Neural cell (in vitro differentiated cells): ENCODE measurements at regions not wholly inside any gene's neighbourhood (a gene's known extent, or its start where the extent isn't known, plus 50 kb on each side); places are given as distances from the start of the nearest gene placed in this dataset.

Source experiments
- H2AFZ ChIP-seq: fragments of 200-600, 300-800 bp; sonication (generic), shearing (Covaris generic); 2 replicates; pipeline ENCODE4 v1.6.0; 2014; ENCODE audit warnings: low read depth, mild to moderate bottlenecking, antibody characterized with exemption, low read length, moderate library complexity
- H3F3A ChIP-seq: fragments of 200-600 bp; shearing (Covaris generic); 2 replicates; pipeline ENCODE4 v1.6.1; 2016; ENCODE audit warnings: mild to moderate bottlenecking, moderate library complexity, mixed read lengths, antibody characterized with exemption, low read length; ENCODE audit not compliant: insufficient read depth, poor library complexity, severe bottlenecking
- H3K27ac ChIP-seq: fragments of 200-600, 300-800 bp; sonication (generic), shearing (Covaris generic); 2 replicates; pipeline ENCODE4 v1.5.1; 2014; ENCODE audit warnings: mild to moderate bottlenecking, low read length, moderate library complexity
- H3K27me3 ChIP-seq: fragments of 300-800, 200-600 bp; sonication (generic), shearing (Covaris generic); 2 replicates; pipeline ENCODE4 v1.6.0; 2014; ENCODE audit warnings: mild to moderate bottlenecking, low read depth, low read length, moderate library complexity; ENCODE audit not compliant: insufficient read depth
- H3K36me3 ChIP-seq: fragments of 300-800, 200-600 bp; sonication (generic), shearing (Covaris generic); 2 replicates; pipeline ENCODE4 v1.5.1; 2014; ENCODE audit warnings: mild to moderate bottlenecking, antibody characterized with exemption, low read length, moderate library complexity; ENCODE audit not compliant: insufficient read depth
- H3K4me2 ChIP-seq: fragments of 300-800, 200-600 bp; sonication (generic), shearing (Covaris generic); 2 replicates; pipeline ENCODE4 v1.6.0; 2014; ENCODE audit warnings: mild to moderate bottlenecking, low read length
- H3K4me3 ChIP-seq: fragments of 300-800, 200-600 bp; sonication (generic), shearing (Covaris generic); 2 replicates; pipeline ENCODE4 v1.5.1; 2014; ENCODE audit warnings: mild to moderate bottlenecking, low read length, moderate library complexity
- H3K79me2 ChIP-seq: fragments of 200-600 bp; shearing (Covaris generic); replicated peaks from 2 replicates; pipeline ENCODE4 v1.6.0; 2014; ENCODE audit warnings: mild to moderate bottlenecking, low read length, moderate library complexity; ENCODE audit not compliant: insufficient read depth
- H3K9ac ChIP-seq: fragments of 300-800, 200-600 bp; sonication (generic), shearing (Covaris generic); 2 replicates; pipeline ENCODE4 v1.6.1; 2016; ENCODE audit warnings: mild to moderate bottlenecking, low read length, mixed read lengths
- H3K9me2 ChIP-seq: fragments of 200-600 bp; shearing (Covaris generic); 2 replicates; pipeline ENCODE4 v1.6.1; 2016; ENCODE audit warnings: mild to moderate bottlenecking, low read length, mixed read lengths; ENCODE audit not compliant: insufficient read depth
- H3K9me3 ChIP-seq: fragments of 200-600, 300-800 bp; sonication (generic), shearing (Covaris generic); 2 replicates; pipeline ENCODE4 v1.6.1; 2016; ENCODE audit warnings: mild to moderate bottlenecking, mixed run types, low read length, moderate library complexity, mixed read lengths
- H4K20me1 ChIP-seq: fragments of 200-600 bp; shearing (Covaris generic); 2 replicates; pipeline ENCODE4 v1.6.1; 2016; ENCODE audit warnings: mild to moderate bottlenecking, mixed run types; ENCODE audit not compliant: insufficient read depth
- EP300 ChIP-seq: fragments of 450-650 bp; conservative IDR thresholded peaks from 2 replicates; pipeline ENCODE4 v1.6.1; 2014; ENCODE audit warnings: antibody characterized with exemption, mild to moderate bottlenecking, moderate library complexity; ENCODE audit not compliant: poor library complexity, severe bottlenecking
- EZH2 ChIP-seq: fragments of 200-600, 300-800 bp; shearing (Covaris generic), sonication (generic); IDR thresholded peaks from 2 replicates; pipeline ENCODE4 v1.6.1; 2014; ENCODE audit warnings: antibody characterized with exemption, low read length, borderline replicate concordance, mild to moderate bottlenecking; ENCODE audit not compliant: insufficient read depth, poor library complexity, severe bottlenecking
- MXI1 ChIP-seq: fragments of 450-650 bp; conservative IDR thresholded peaks from 2 replicates; pipeline ENCODE4 v1.6.1; 2014; ENCODE audit warnings: antibody characterized with exemption, mild to moderate bottlenecking; ENCODE audit not compliant: poor library complexity, severe bottlenecking
- POLR2AphosphoS5 ChIP-seq: IDR thresholded peaks from 2 replicates; pipeline ENCODE4 v1.6.1; 2012
- RAD21 ChIP-seq: fragments of 450-650 bp; conservative IDR thresholded peaks from 2 replicates; pipeline ENCODE4 v1.6.1; 2014; ENCODE audit warnings: antibody characterized with exemption, mild to moderate bottlenecking, moderate library complexity
- SMC3 ChIP-seq: fragments of 450-650 bp; conservative IDR thresholded peaks from 2 replicates; pipeline ENCODE4 v1.6.1; 2014; ENCODE audit warnings: antibody characterized with exemption, mild to moderate bottlenecking, moderate library complexity; ENCODE audit not compliant: poor library complexity
- TAF1 ChIP-seq: IDR thresholded peaks from 2 replicates; pipeline ENCODE4 v1.6.1; 2012; ENCODE audit warnings: low read depth
- TF ChIP-seq, protein P1 (sequence below): IDR thresholded peaks from 2 replicates; pipeline ENCODE4 v1.6.1; 2012; ENCODE audit warnings: borderline replicate concordance
- TF ChIP-seq, protein P2 (sequence below): fragments of 450-650 bp; IDR thresholded peaks from 2 replicates; pipeline ENCODE4 v1.5.1; 2014; ENCODE audit warnings: antibody characterized with exemption, mild to moderate bottlenecking, moderate library complexity; ENCODE audit not compliant: poor library complexity, severe bottlenecking

DNA sequence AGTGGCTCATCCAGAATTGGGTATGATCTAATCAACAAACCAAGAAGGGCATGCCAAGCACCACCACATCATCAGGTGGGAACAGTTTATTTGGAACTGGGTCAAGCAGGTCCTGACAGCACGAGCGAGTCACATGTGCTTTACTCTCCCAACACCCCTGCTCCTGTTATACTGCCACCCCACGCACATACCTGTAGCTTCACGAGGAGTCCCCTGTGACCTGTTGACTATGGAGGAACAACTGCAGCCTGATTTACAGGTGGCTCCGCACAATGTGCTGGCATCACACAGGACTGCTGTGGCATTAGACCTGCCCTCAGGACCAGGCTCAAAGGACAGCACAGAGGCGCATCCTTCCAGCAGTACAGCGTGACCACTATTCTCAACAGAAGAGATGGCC, 70.8 kb upstream of the LRRN2 start:
- H4K20me1 ChIP-seq = no peaks in the 10 kb centered on the region
- H3K36me3 ChIP-seq = no peaks in the 10 kb centered on the region
- H3K79me2 ChIP-seq = no peaks in the 10 kb centered on the region
- no peaks in the 10 kb centered on the region for H3F3A ChIP-seq
- no peak for TF ChIP-seq EP300
- no peak for TF ChIP-seq POLR2AphosphoS5
- no peak for TF ChIP-seq RAD21
- H3K27ac ChIP-seq = no peak overlapping the region
- no peaks in the 10 kb centered on the region for H3K9me2 ChIP-seq
- no peak overlapping the region for H3K9ac ChIP-seq
- H3K4me2 ChIP-seq = no peak overlapping the region
- no peak overlapping the region for H3K4me3 ChIP-seq
- no peaks in the 10 kb centered on the region for H3K9me3 ChIP-seq
- H2AFZ ChIP-seq = no peak overlapping the region
- H3K27me3 ChIP-seq = no peaks in the 10 kb centered on the region

DNA sequence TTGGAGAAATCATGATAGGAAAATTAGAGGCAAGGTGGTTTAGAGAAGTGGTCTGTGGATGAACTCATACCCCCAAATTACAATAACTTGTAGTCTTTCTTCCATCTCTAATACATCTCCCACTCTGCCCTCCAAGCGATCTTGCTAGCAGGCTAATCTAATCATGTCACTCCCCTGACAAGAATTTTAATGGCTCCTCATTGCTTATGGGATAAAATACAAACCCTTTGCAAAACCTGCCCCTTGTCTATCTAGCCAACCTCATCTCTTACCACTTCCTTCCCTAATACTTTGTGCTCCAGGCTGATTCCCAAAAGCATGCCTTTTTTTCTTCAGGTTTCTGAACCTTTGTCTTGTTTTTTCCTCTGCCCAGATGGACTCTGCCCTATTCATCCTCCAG, 71.3 kb upstream of the LRRN2 start:
- Histone ChIP-seq H3K9me3 (no peaks in the 10 kb centered on the region), H3K27me3 (no peaks in the 10 kb centered on the region), H3K9me2 (no peaks in the 10 kb centered on the region), H3K9ac (no peak overlapping the region), H3K27ac (no peak overlapping the region), H3K79me2 (no peaks in the 10 kb centered on the region), H3K36me3 (no peaks in the 10 kb centered on the region), H4K20me1 (no peaks in the 10 kb centered on the region), H3F3A (no peaks in the 10 kb centered on the region), H2AFZ (no peak overlapping the region), H3K4me2 (no peak overlapping the region), H3K4me3 (no peak overlapping the region)
- TF ChIP-seq, protein P1, sequence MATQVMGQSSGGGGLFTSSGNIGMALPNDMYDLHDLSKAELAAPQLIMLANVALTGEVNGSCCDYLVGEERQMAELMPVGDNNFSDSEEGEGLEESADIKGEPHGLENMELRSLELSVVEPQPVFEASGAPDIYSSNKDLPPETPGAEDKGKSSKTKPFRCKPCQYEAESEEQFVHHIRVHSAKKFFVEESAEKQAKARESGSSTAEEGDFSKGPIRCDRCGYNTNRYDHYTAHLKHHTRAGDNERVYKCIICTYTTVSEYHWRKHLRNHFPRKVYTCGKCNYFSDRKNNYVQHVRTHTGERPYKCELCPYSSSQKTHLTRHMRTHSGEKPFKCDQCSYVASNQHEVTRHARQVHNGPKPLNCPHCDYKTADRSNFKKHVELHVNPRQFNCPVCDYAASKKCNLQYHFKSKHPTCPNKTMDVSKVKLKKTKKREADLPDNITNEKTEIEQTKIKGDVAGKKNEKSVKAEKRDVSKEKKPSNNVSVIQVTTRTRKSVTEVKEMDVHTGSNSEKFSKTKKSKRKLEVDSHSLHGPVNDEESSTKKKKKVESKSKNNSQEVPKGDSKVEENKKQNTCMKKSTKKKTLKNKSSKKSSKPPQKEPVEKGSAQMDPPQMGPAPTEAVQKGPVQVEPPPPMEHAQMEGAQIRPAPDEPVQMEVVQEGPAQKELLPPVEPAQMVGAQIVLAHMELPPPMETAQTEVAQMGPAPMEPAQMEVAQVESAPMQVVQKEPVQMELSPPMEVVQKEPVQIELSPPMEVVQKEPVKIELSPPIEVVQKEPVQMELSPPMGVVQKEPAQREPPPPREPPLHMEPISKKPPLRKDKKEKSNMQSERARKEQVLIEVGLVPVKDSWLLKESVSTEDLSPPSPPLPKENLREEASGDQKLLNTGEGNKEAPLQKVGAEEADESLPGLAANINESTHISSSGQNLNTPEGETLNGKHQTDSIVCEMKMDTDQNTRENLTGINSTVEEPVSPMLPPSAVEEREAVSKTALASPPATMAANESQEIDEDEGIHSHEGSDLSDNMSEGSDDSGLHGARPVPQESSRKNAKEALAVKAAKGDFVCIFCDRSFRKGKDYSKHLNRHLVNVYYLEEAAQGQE = no peak
- no peak for TF ChIP-seq EZH2
- no peak for TF ChIP-seq EP300
- TF ChIP-seq SMC3 = no peak
- TF ChIP-seq POLR2AphosphoS5 = no peak
- no peak for TF ChIP-seq RAD21
- TF ChIP-seq, protein P2, sequence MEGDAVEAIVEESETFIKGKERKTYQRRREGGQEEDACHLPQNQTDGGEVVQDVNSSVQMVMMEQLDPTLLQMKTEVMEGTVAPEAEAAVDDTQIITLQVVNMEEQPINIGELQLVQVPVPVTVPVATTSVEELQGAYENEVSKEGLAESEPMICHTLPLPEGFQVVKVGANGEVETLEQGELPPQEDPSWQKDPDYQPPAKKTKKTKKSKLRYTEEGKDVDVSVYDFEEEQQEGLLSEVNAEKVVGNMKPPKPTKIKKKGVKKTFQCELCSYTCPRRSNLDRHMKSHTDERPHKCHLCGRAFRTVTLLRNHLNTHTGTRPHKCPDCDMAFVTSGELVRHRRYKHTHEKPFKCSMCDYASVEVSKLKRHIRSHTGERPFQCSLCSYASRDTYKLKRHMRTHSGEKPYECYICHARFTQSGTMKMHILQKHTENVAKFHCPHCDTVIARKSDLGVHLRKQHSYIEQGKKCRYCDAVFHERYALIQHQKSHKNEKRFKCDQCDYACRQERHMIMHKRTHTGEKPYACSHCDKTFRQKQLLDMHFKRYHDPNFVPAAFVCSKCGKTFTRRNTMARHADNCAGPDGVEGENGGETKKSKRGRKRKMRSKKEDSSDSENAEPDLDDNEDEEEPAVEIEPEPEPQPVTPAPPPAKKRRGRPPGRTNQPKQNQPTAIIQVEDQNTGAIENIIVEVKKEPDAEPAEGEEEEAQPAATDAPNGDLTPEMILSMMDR = no peak
- no peak for TF ChIP-seq MXI1
- no peak for TF ChIP-seq TAF1

DNA sequence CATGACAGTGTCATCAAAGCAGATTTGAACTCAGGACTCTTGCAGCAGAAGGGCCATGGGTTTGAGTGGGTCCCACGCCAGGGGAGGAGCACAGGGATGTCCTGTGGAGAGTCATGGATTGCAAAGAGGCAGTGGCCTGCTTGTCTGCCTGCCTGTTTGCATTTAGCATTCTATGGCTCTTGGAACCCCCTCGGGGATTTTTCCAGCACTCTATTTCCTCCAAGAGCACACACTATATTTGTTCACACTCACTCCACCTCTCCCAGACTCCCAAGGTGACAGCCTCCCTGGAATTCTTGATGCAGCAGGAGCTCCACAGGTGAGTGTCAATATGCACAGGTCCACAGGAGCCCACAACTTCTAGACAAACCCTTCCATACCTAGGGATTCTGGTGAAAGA, 73.1 kb upstream of the LRRN2 start:
- Histone ChIP-seq H3K9me2 (no peaks in the 10 kb centered on the region), H3K79me2 (no peaks in the 10 kb centered on the region), H3K4me3 (no peak overlapping the region), H4K20me1 (no peaks in the 10 kb centered on the region), H3F3A (no peaks in the 10 kb centered on the region), H3K27ac (no peak overlapping the region), H3K9ac (no peak overlapping the region), H3K4me2 (no peak overlapping the region), H3K36me3 (no peaks in the 10 kb centered on the region), H3K27me3 (no peaks in the 10 kb centered on the region), H2AFZ (no peak overlapping the region), H3K9me3 (no peaks in the 10 kb centered on the region)
- TF ChIP-seq EP300 = no peak
- TF ChIP-seq TAF1 = no peak
- TF ChIP-seq SMC3 = no peak
- no peak for TF ChIP-seq RAD21
- TF ChIP-seq, protein P2 = no peak
- TF ChIP-seq POLR2AphosphoS5 = no peak
- TF ChIP-seq MXI1 = no peak
- TF ChIP-seq, protein P1 = no peak
- TF ChIP-seq EZH2 = no peak
